BLaER1 (cell line): ENCODE measurements at regions not wholly inside any gene's neighbourhood (a gene's known extent, or its start where the extent isn't known, plus 50 kb on each side); places are given as distances from the start of the nearest gene placed in this dataset.

Source experiments
- H3K27ac ChIP-seq: shearing (Covaris generic); formaldehyde crosslinking; 2 replicates; pipeline ENCODE4 v1.8.1; 2022
- H3K27me3 ChIP-seq: shearing (Covaris generic); formaldehyde crosslinking; 2 replicates; pipeline ENCODE4 v1.8.1; 2022
- H3K36me3 ChIP-seq: shearing (Covaris generic); formaldehyde crosslinking; 2 replicates; pipeline ENCODE4 v1.8.1; 2022
- H3K4me1 ChIP-seq: shearing (Covaris generic); formaldehyde crosslinking; 2 replicates; pipeline ENCODE4 v1.8.1; 2022
- H3K4me2 ChIP-seq: shearing (Covaris generic); formaldehyde crosslinking; 2 replicates; pipeline ENCODE4 v1.8.1; 2022
- H3K4me3 ChIP-seq: shearing (Covaris generic); formaldehyde crosslinking; 2 replicates; pipeline ENCODE4 v1.8.1; 2022
- H3K9ac ChIP-seq: shearing (Covaris generic); formaldehyde crosslinking; 2 replicates; pipeline ENCODE4 v1.8.1; 2022
- H3K9me3 ChIP-seq: shearing (Covaris generic); formaldehyde crosslinking; 2 replicates; pipeline ENCODE4 v1.8.1; 2022
- H4K20me1 ChIP-seq: shearing (Covaris generic); formaldehyde crosslinking; 2 replicates; pipeline ENCODE4 v1.8.1; 2022
- Cebpa-rat ChIP-seq: shearing (Covaris generic); IDR thresholded peaks from 2 replicates; pipeline ENCODE4 v1.8.1; 2022

DNA sequence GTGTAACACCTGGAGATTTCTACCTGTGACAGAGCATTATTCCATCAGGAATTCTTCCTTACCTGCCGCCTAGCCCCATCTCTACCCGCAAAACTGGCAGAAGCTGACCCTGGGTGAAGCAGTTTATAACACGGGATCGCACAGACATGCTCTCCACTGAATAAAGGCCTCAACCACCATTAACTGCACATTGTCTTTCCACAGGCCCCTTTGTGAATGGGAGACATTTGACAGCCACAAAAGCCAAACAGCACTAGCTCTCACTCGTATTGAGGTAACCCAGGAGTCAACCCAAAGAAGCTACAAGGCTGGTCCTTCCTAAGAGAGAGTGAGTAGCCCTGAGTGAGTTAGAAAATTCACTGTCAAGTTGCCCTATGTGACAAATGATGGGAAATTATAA is 135.6 kb downstream of the RCN1 start:
- TF ChIP-seq Cebpa-rat, result no peak
- Histone ChIP-seq H4K20me1 (no peaks in the 10 kb centered on the region), H3K4me2 (no peak overlapping the region), H3K36me3 (no peaks in the 10 kb centered on the region), H3K4me1 (no peaks in the 10 kb centered on the region), H3K9ac (no peak overlapping the region), H3K27me3 (no peaks in the 10 kb centered on the region), H3K27ac (no peak overlapping the region), H3K4me3 (no peak overlapping the region), H3K9me3 (no peaks in the 10 kb centered on the region; the same call in 1 of the 2 replicates)

DNA sequence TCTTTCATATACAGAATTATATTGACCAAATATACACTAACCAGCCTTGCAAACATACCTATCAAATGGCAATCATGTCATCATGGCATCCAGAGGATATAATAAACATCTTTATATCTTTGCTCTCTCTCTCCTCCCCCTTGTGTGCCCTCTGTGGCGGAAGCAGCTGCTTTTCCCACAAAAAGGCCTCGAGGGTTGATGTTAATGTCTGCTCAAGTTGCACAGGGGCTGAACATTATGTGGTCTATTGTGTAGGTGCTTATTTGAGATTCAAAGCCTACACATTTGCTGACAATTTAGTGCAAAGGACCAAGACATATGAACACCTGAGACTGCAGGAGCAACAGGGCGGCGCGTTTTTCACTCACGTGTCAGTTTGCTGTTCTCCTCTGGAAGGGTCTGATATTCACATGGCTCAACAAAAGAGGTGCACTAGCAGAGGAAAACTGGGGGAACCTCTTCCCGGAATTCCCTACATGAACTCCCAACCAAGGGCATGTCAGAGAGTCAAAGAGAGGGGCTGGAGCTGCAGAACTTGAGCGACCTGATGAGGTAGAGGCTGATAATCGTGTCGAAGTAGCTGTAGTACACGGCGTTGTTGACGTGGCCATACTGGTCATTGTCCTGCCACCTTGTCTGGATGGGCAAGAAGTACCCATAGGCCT is 138.8 kb downstream of the RCN1 start:
- Histone ChIP-seq H3K9ac (no peak overlapping the region), H3K27ac (no peak overlapping the region), H3K27me3 (no peaks in the 10 kb centered on the region), H4K20me1 (no peaks in the 10 kb centered on the region), H3K4me3 (no peak overlapping the region), H3K9me3 (no peaks in the 10 kb centered on the region; the same call in 1 of the 2 replicates), H3K36me3 (no peaks in the 10 kb centered on the region), H3K4me2 (no peak overlapping the region), H3K4me1 (no peaks in the 10 kb centered on the region)
- no peak for TF ChIP-seq Cebpa-rat

DNA sequence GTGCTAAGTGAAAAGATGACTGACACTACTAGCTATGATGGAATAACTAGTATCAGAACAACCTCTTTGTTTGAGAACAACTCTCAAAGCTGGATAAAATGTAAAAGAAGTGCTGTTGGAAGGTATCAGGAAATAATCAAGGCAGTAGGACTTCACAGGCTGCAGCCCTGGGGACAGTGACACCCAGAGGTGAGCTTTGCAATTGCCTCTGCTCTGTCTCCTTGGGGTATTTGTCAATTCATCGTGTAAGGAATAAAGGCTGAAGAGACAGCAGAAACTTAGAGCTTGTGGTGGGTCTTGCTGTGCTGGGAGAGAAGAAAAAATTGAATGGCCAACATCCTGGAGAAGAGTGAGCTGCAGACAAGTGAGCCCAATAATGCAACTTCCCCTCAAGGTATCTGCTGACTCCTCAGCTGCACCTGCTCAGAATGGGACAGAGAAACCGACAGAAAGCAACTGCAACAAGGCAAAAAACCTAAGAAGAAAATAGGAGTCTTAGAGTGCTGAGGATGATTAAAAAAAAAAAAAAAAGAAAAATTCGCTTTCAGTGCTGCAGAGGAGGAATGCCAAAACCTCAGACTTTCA is 141.1 kb downstream of the RCN1 start:
- Histone ChIP-seq H3K9me3 (no peaks in the 10 kb centered on the region; the same call in 1 of the 2 replicates), H3K4me3 (no peak overlapping the region), H3K27me3 (no peaks in the 10 kb centered on the region), H3K9ac (no peak overlapping the region), H3K4me2 (no peak overlapping the region), H3K4me1 (no peaks in the 10 kb centered on the region), H3K27ac (no peak overlapping the region), H3K36me3 (no peaks in the 10 kb centered on the region), H4K20me1 (no peaks in the 10 kb centered on the region)
- no peak for TF ChIP-seq Cebpa-rat

- Histone ChIP-seq H3K36me3 (no peaks in the 10 kb centered on the region), H3K9me3 (no peaks in the 10 kb centered on the region; the same call in 1 of the 2 replicates), H3K9ac (no peak overlapping the region), H3K4me2 (no peak overlapping the region), H3K4me1 (no peaks in the 10 kb centered on the region), H4K20me1 (no peaks in the 10 kb centered on the region), H3K27me3 (no peaks in the 10 kb centered on the region), H3K27ac (no peak overlapping the region), H3K4me3 (no peak overlapping the region)
- no peak for TF ChIP-seq Cebpa-rat
These were observed 141.6 kb downstream of the RCN1 start for GRCh38 chr11:32232516-32232915.

DNA sequence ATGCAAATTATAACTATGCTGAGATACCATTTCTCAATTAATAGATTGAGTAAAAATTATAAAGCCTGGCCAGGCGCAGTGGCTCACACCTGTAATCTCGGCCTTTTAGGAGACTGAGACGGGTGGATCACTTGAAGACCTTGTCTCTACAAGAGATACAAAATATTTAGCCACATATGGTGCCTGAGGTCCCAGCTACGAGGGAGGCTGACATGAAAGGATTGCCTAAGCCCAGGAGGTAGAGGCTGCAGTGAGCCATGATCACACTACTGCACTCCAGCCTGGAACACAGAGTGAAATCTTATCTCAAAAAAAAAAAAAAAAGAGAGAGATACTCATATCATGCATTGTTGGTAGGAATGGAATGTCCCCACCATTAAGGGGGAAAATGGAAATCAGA is 142.4 kb downstream of the RCN1 start:
- no peak overlapping the region for H3K4me3 ChIP-seq
- no peaks in the 10 kb centered on the region for H4K20me1 ChIP-seq
- H3K4me2 ChIP-seq, result no peak overlapping the region
- no peaks in the 10 kb centered on the region for H3K9me3 ChIP-seq
- no peaks in the 10 kb centered on the region for H3K27me3 ChIP-seq
- TF ChIP-seq Cebpa-rat, result no peak
- no peak overlapping the region for H3K27ac ChIP-seq
- H3K4me1 ChIP-seq, result no peaks in the 10 kb centered on the region
- no peaks in the 10 kb centered on the region for H3K36me3 ChIP-seq
- H3K9ac ChIP-seq, result no peak overlapping the region

- no peak overlapping the region for H3K4me2 ChIP-seq
- H3K9me3 ChIP-seq, result no peaks in the 10 kb centered on the region
- no peaks in the 10 kb centered on the region for H3K27me3 ChIP-seq
- H4K20me1 ChIP-seq, result no peaks in the 10 kb centered on the region
- H3K27ac ChIP-seq, result no peak overlapping the region
- no peak for TF ChIP-seq Cebpa-rat
- H3K4me3 ChIP-seq, result no peak overlapping the region
- no peaks in the 10 kb centered on the region for H3K36me3 ChIP-seq
- no peak overlapping the region for H3K9ac ChIP-seq
- H3K4me1 ChIP-seq, result no peaks in the 10 kb centered on the region
These were observed 143.1 kb downstream of the RCN1 start for GRCh38 chr11:32233928-32234327.

GRCh38 chr11:32244453-32244852 is 153.6 kb downstream of the RCN1 start:
- Histone ChIP-seq H3K36me3 (no peaks in the 10 kb centered on the region), H3K9ac (no peak overlapping the region), H3K4me2 (no peak overlapping the region), H3K27me3 (no peaks in the 10 kb centered on the region), H3K9me3 (no peaks in the 10 kb centered on the region), H3K4me1 (no peaks in the 10 kb centered on the region), H4K20me1 (no peaks in the 10 kb centered on the region), H3K27ac (no peak overlapping the region), H3K4me3 (no peak overlapping the region)
- TF ChIP-seq Cebpa-rat, result no peak

GRCh38 chr11:32253706-32254105 is 162.8 kb downstream of the RCN1 start:
- no peak overlapping the region for H3K4me2 ChIP-seq
- H4K20me1 ChIP-seq, result no peaks in the 10 kb centered on the region
- no peaks in the 10 kb centered on the region for H3K9me3 ChIP-seq
- H3K4me1 ChIP-seq, result no peaks in the 10 kb centered on the region
- no peaks in the 10 kb centered on the region for H3K27me3 ChIP-seq
- TF ChIP-seq Cebpa-rat, result no peak
- H3K27ac ChIP-seq, result no peak overlapping the region
- no peaks in the 10 kb centered on the region for H3K36me3 ChIP-seq
- H3K9ac ChIP-seq, result no peak overlapping the region
- H3K4me3 ChIP-seq, result no peak overlapping the region

DNA sequence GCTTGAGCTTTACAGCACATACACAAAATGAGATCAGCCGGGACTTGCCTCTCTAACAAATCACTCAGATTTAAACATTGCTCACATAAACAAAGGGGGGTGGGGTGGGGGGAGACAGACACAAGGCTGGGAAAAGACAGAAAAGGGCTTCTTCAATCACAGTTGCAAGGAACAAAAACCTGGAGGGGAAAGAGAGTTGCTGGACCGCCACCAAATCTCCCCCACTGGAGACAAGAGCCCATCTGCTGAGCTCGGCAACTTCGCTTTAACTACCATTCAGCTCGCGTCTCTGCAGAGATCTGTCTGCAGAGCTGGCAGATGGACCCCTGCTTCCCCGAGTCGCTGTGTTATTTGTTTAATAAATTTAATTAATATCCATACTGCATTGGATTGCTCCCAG is 165.0 kb downstream of the RCN1 start:
- no peaks in the 10 kb centered on the region for H4K20me1 ChIP-seq
- no peaks in the 10 kb centered on the region for H3K36me3 ChIP-seq
- H3K27me3 ChIP-seq, result no peaks in the 10 kb centered on the region
- no peak for TF ChIP-seq Cebpa-rat
- no peak overlapping the region for H3K27ac ChIP-seq
- no peak overlapping the region for H3K4me3 ChIP-seq
- H3K4me2 ChIP-seq, result no peak overlapping the region
- H3K4me1 ChIP-seq, result peaks cover 7% of the 10 kb centered on the region; the same call in 1 of the 2 replicates
- H3K9me3 ChIP-seq, result no peaks in the 10 kb centered on the region
- no peak overlapping the region for H3K9ac ChIP-seq

DNA sequence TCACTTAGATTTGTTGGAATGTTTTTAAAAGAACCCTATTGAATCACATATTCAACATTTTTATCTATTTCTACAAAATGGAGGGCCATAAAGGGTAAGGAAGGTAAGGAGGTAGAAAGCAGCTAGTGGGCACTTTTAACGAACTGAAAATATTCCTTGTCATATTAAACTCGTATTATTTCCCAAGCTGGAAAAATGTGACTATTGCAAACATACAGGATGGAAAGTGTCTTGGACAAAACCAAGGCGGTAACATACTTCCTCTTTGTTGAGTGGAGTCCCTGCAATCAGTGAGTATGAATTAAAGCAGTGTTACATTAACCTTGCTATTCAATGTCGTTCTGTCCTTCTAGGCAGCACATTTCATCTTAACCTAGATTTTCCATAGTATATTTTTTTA is 165.6 kb downstream of the RCN1 start:
- Histone ChIP-seq H3K27ac (no peak overlapping the region), H3K4me2 (no peak overlapping the region), H3K4me3 (no peak overlapping the region), H3K9ac (no peak overlapping the region), H3K36me3 (no peaks in the 10 kb centered on the region), H3K27me3 (no peaks in the 10 kb centered on the region), H3K4me1 (peaks cover 7% of the 10 kb centered on the region; the same call in 1 of the 2 replicates), H3K9me3 (no peaks in the 10 kb centered on the region), H4K20me1 (no peaks in the 10 kb centered on the region)
- no peak for TF ChIP-seq Cebpa-rat
